Keratinocyte (primary cell): ENCODE measurements at regions not wholly inside any gene's neighbourhood (a gene's known extent, or its start where the extent isn't known, plus 50 kb on each side); places are given as distances from the start of the nearest gene placed in this dataset.
A peak's percentile ranks its signal among the peaks of the same experiment; 100 is the strongest.

Experiments
- DNase-seq: peaks from one replicate; pipeline ENCODE4 v3.0.0-alpha.2; 2011; ENCODE audit warnings: low read depth, missing footprints, low spot score
- FAIRE-seq: peaks from 2 replicates; lab custom pipeline; 2011; peaks lifted over from hg19 to GRCh38; lab: Jason Lieb, UNC
- H2AFZ ChIP-seq: 2 replicates; pipeline ENCODE4 v1.6.0; 2012; ENCODE audit warnings: low read length, control low read depth, inconsistent platforms; ENCODE audit not compliant: control insufficient read depth
- H3K27ac ChIP-seq: 2 replicates; pipeline ENCODE4 v1.5.1; 2011; ENCODE audit warnings: low read length; ENCODE audit not compliant: control insufficient read depth, insufficient read depth
- H3K27me3 ChIP-seq: 3 replicates; pipeline ENCODE4 v1.6.0; 2011; ENCODE audit warnings: low read length; ENCODE audit not compliant: control insufficient read depth, insufficient read depth; ENCODE audit errors: extremely low read depth
- H3K36me3 ChIP-seq, 2 experiments: 2 replicates in 1 of 2; 3 replicates in 1 of 2; pipeline ENCODE4 v1.5.1; 2011; ENCODE audit warnings: low read length in 2 of 2, mild to moderate bottlenecking in 1 of 2; ENCODE audit not compliant: control insufficient read depth in 2 of 2, insufficient read depth in 2 of 2; ENCODE audit errors: extremely low read depth in 1 of 2
- H3K4me1 ChIP-seq: 3 replicates; pipeline ENCODE4 v1.5.1; 2011; ENCODE audit warnings: low read length; ENCODE audit not compliant: control insufficient read depth, insufficient read depth; ENCODE audit errors: extremely low read depth
- H3K4me2 ChIP-seq: 3 replicates; pipeline ENCODE4 v1.6.0; 2011; ENCODE audit warnings: low read depth, low read length; ENCODE audit not compliant: control insufficient read depth, insufficient read depth; ENCODE audit errors: extremely low read depth
- H3K4me3 ChIP-seq, 3 experiments: fragments of 200-600 bp in 1 of 3; sonication (generic) in 1 of 3; 2 replicates in 2 of 3; 3 replicates in 1 of 3; pipeline ENCODE4 v1.5.1; 2011 to 2016; ENCODE audit warnings: low read length in 3 of 3, mild to moderate bottlenecking in 3 of 3, control low read depth in 2 of 3, inconsistent platforms in 1 of 3, low read depth in 1 of 3, mixed read lengths in 1 of 3, mixed run types in 1 of 3, moderate library complexity in 1 of 3; ENCODE audit not compliant: control insufficient read depth in 2 of 3, insufficient read depth in 2 of 3; ENCODE audit errors: extremely low read depth in 1 of 3
- H3K79me2 ChIP-seq: 2 replicates; pipeline ENCODE4 v1.6.0; 2012; ENCODE audit warnings: low read length; ENCODE audit not compliant: control insufficient read depth, insufficient read depth
- H3K9ac ChIP-seq: 3 replicates; pipeline ENCODE4 v1.6.0; 2011; ENCODE audit warnings: low read length; ENCODE audit not compliant: control insufficient read depth, insufficient read depth; ENCODE audit errors: extremely low read depth
- H3K9me1 ChIP-seq: 3 replicates; pipeline ENCODE4 v1.6.0; 2011; ENCODE audit warnings: low read length; ENCODE audit not compliant: control insufficient read depth, insufficient read depth; ENCODE audit errors: extremely low read depth
- H3K9me3 ChIP-seq: 2 replicates; pipeline ENCODE4 v1.5.1; 2012; ENCODE audit warnings: low read depth, low read length; ENCODE audit not compliant: control insufficient read depth
- H4K20me1 ChIP-seq: 3 replicates; pipeline ENCODE4 v1.6.0; 2011; ENCODE audit warnings: low read length; ENCODE audit not compliant: control insufficient read depth, insufficient read depth; ENCODE audit errors: extremely low read depth
- CTCF ChIP-seq, 3 experiments: IDR thresholded peaks in 1 of 3; conservative IDR thresholded peaks in 1 of 3; optimal IDR thresholded peaks in 1 of 3; 2 replicates in 2 of 3; 3 replicates in 1 of 3; pipeline versions ENCODE3 to v1.5.1; 2011; ENCODE audit warnings: low read length in 3 of 3, mild to moderate bottlenecking in 3 of 3, moderate library complexity in 2 of 3, control low read depth in 1 of 3, inconsistent platforms in 1 of 3; ENCODE audit not compliant: insufficient read depth in 2 of 3; ENCODE audit errors: extremely low read depth in 1 of 3
- EZH2 ChIP-seq: IDR thresholded peaks from one replicate; pipeline ENCODE4 v1.6.1; 2012; ENCODE audit warnings: inconsistent platforms, mild to moderate bottlenecking, low read length, moderate library complexity
- dilution Hi-C: fragments of 300-500 bp; cut with MboI; formaldehyde crosslinking; loops from one replicate; pipeline ENCODE4 v1.7.0; 2020; ENCODE audit warnings: low sequenced_read_pairs; ENCODE audit not compliant: extremely low pct_ligation_motif_present

- H3K27ac ChIP-seq, result peak overlapping the region; percentile 53
Observed at GRCh38 chr1:218496561-218496960, 151.4 kb downstream of the TGFB2 start.

DNA sequence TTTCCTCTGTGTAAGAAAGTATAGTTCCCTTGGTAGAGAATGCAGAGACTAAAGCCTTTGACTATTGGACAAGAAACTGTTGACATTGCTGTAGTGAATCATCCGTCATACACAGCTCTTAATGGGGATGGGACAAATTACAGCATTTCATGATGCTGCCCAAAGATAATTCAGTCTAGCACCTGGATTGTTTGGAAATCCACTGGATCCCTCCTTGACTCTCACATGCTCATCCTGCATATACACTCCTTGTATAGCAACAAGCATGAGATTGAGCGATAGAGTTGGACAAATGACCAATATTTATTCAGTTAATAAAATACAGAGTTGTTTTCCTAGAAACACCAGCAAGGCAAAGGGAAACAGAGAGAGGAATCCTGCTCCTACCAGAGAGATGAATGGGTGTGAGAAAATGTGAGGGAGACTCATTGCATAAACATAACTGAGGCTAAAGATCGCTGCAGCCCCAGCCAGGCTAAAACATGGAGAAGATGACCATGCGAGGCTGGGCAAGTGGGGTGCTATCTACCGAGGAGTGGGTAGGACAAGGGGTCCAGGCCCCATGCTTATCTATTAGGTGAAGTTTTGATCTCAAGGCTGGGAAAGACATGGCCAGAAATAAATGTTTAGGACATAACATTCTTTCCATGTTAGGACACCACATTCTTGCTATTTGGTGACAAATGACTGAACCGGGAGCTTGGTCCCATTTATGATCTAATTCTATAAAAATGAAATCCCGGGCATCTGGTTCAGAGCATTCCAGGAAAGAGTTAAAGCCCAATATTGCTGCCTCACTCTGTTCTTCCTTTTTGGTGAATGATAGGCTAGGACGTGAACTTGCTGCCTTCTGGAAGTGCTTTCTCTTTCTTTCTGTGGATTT lies 153.2 kb downstream of the TGFB2 start:
- H4K20me1 ChIP-seq, result no peaks in the 10 kb centered on the region
- H3K27me3 ChIP-seq, result no peaks in the 10 kb centered on the region
- TF ChIP-seq EZH2 (no peak), CTCF (optimal IDR thresholded peaks at IDR 0.05 in 1 of 3, IDR thresholded peaks at IDR 0.05 in 1 of 3, conservative IDR thresholded peaks at IDR 0.05 in 1 of 3; ENCODE audit: extremely low read depth in 1 of 3, insufficient read depth in 2 of 3, low read length in 3 of 3) (no peak)
- H3K9me3 ChIP-seq, result no peaks in the 10 kb centered on the region
- no peaks in the 10 kb centered on the region for H3K36me3 ChIP-seq
- dilution Hi-C loops, result no loop called here
- no peaks in the 10 kb centered on the region for H3K79me2 ChIP-seq
- peaks cover 40% of the 10 kb centered on the region for H3K4me1 ChIP-seq
- peak overlapping the region in 2 of 3 experiments; percentile 53 to 56 for H3K4me3 ChIP-seq
- FAIRE-seq (peak; percentile 36), DNase-seq (no peak)
- H3K4me2 ChIP-seq, result peak overlapping the region; percentile 89
- H3K9ac ChIP-seq, result peak overlapping the region; percentile 68
- peak overlapping the region; percentile 71 for H2AFZ ChIP-seq
- peak overlapping the region; percentile 82 for H3K27ac ChIP-seq
- H3K9me1 ChIP-seq, result no peaks in the 10 kb centered on the region

More at GRCh38 chr1:218496561-218496960, 151.4 kb downstream of the TGFB2 start:
- Histone ChIP-seq H3K36me3 (no peaks in the 10 kb centered on the region), H3K9me3 (no peaks in the 10 kb centered on the region), H3K79me2 (no peaks in the 10 kb centered on the region), H3K4me2 (no peak overlapping the region), H4K20me1 (no peaks in the 10 kb centered on the region), H2AFZ (no peak overlapping the region), H3K27me3 (no peaks in the 10 kb centered on the region), H3K9me1 (no peaks in the 10 kb centered on the region), H3K4me1 (peaks cover 49% of the 10 kb centered on the region), H3K9ac (peak overlapping the region; percentile 6), H3K4me3 (no peak overlapping the region)
- FAIRE-seq (peak; percentile 98), DNase-seq (peak; percentile 99)
- dilution Hi-C loops, result no loop called here
- no peak for TF ChIP-seq CTCF (optimal IDR thresholded peaks at IDR 0.05 in 1 of 3, IDR thresholded peaks at IDR 0.05 in 1 of 3, conservative IDR thresholded peaks at IDR 0.05 in 1 of 3; ENCODE audit: extremely low read depth in 1 of 3, insufficient read depth in 2 of 3, low read length in 3 of 3)
- no peak for TF ChIP-seq EZH2
